GM13976 (cell line): ENCODE measurements at regions not wholly inside any gene's neighbourhood (a gene's known extent, or its start where the extent isn't known, plus 50 kb on each side); places are given as distances from the start of the nearest gene placed in this dataset.

Experiments used
- DNase-seq: peaks from one replicate; pipeline ENCODE4 v3.0.0; 2012; ENCODE audit warnings: low spot score
- CTCF ChIP-seq: IDR thresholded peaks from 2 replicates; pipeline ENCODE4 v1.5.1; 2012; ENCODE audit warnings: borderline replicate concordance, mild to moderate bottlenecking; ENCODE audit not compliant: insufficient read depth; ENCODE audit errors: extremely low read depth, missing control alignments, control extremely low read depth
- in situ Hi-C: fragments of 300-500 bp; cut with MboI; formaldehyde crosslinking; loops from one replicate; pipeline ENCODE4 v1.12.0; 2022; ENCODE audit warnings: low sequenced_read_pairs, mixed read lengths, inconsistent platforms; ENCODE audit not compliant: unreplicated experiment

DNA sequence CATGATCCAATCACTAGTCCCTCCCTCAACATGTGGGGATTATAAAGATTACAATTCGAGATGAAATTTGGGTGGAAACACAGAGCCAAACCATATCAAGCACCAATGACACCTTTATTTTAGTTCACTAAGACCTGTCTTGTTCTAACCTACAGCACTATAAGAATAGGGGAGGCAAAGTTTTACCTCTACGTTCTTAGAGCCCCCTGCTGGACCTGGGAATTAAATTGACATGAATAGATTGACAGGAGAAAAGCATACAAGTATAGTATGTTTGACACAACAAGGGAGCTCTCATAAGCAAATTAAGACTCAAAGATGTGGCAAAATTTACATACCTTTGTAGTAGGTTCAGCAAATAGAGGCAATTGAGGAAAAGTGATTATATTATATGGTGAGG is 974.4 kb upstream of the ALCAM start:
- DNase-seq, result no peak
- no peak for TF ChIP-seq CTCF
- in situ Hi-C loops, result no loop called here

DNA sequence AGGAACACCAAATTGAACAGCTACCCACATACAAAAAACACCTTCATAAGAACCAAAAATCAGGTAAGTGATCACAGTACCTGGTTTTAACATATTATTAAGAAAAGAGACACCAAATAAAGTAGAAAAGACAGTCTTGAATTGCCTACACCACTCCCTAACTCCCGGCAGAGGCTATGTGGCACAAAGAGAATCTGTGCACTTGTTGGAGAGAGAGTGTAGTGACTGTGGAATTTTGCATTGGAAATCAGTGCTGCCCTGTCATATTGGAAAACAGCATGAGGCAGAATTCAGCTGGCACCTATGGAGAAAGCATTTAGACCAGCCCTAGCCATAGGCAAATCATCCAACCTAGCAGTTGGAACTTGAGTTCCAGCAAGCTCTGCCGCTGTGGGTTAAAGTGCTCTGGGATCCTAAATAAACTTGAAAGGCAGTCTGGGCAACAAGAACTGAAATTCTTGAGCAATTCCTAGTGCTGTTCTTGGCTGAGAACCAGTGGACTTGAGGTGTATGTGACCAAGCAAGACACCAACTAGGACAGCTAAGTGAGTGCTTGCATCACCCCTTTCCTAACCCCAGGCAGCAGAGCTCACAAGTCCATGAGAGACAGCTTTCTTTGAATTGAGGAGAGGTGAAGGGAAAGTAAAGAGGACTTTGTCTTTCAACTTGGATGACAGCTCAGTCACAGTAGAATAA is 969.6 kb upstream of the ALCAM start:
- no peak for TF ChIP-seq CTCF
- in situ Hi-C loops, result no loop called here
- DNase-seq, result no peak

DNA sequence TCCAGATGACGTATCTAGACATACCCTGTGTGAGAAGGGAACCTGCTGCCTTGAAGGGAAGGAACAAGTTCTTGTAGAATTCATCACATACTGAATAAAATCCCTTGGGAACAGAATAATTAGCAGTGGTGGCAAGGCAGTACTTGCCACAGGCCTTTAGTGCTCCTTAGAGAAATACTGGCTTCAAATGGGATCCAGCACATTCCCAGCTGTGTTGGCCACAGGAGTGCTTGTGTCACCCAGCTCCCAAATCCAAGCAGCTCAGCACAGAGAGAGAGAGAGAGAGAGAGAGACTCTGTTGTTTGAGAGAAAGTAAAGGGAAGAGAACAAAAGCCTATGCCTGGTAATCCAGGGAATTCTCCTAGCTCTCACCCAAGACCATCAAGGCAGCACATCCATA is 969.0 kb upstream of the ALCAM start:
- DNase-seq, result no peak
- no peak for TF ChIP-seq CTCF
- in situ Hi-C loops, result no loop called here

- in situ Hi-C loops, result no loop called here
- TF ChIP-seq CTCF, result no peak
- no peak for DNase-seq
These were observed 963.8 kb upstream of the ALCAM start for GRCh38 chr3:104402902-104403301.

DNA sequence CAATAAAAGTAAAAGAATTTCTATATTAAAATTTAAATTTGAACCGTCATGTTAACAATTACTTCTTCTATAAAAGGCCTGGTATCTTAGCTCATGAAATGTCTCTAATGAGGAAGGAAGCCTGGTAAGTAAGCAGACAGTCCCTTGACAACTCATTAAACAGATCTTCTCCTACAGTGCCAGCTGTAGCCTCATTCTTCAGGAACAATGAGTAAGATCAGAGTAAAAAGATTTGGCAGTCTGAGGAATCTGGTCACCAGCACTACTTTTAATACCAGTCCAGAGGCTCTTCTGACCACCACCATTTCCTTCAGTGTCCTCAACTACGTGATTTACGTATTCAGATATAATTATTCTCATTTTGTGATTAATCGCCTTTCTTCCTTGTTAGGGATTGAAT is 955.0 kb upstream of the ALCAM start:
- in situ Hi-C loops, result no loop called here
- no peak for DNase-seq
- TF ChIP-seq CTCF, result no peak

DNA sequence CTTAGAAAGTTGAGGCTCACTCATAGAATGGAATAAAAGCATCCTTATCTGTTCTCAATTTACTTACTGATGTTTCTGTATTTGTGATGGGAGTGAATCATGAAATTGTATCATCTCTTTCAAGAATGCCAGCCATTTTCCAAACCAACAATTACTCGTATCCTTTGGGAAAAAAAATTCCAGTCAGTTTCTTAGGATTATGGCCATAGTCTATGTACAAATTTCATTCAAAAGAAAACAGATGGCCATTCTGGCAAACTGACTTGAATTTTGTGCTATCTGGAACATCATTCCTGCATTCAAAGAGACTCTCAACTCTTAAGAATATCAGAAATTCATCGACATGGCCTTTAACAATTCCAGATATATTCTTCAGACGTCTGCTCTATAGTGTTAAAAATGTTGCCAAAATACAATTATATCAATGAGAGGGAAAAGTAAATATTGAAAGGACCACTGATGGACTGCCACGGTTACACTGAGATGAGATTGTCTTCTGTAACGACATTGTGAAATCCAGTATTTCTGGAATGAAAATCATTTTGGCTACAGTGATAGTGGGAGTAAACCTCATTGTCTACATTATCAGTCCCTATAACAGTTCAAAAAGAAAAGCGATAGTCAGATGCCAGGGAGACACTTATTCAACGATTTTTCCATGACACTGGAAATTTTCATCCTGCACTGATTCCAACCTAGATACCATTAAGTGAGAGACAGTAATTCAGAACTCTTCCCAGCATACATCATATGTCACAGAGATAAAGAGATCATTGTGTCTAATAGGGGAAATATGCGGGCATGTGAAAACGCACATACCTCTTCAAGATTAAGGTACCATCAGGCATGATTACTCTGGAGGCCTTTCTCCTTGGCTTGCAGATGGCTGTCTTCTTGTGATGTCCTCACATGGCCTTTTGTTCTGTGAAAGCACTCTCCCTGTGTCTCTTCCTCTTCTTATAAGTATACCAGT is 953.8 kb upstream of the ALCAM start:
- in situ Hi-C loops, result no loop called here
- DNase-seq, result no peak
- no peak for TF ChIP-seq CTCF
